Endothelial cell of umbilical vein (primary cell): ENCODE measurements at regions not wholly inside any gene's neighbourhood (a gene's known extent, or its start where the extent isn't known, plus 50 kb on each side); places are given as distances from the start of the nearest gene placed in this dataset.

Experiments used
- BruUV-seq: library from RNA; stranded (reverse); fragments of 400-500 nt; replicated peaks from 2 replicates; lab custom pipeline; 2021; lab: Mats Ljungman, UMichigan
- CTCF ChIA-PET: fragments of 300-600, 350-600 bp; sonication (Branson Sonifier 250); formaldehyde crosslinking; loops from one replicate; lab custom pipeline; 2021; ENCODE audit warnings: antibody characterized with exemption, inconsistent platforms; lab: Charles Lee
- POLR2A ChIA-PET: fragments of 300-600, 350-600 bp; sonication (Branson Sonifier 250); formaldehyde crosslinking; loops from one replicate; lab custom pipeline; 2021; ENCODE audit warnings: antibody characterized with exemption, inconsistent platforms; lab: Charles Lee
- DNase-seq: peaks from one replicate; pipeline ENCODE4 v3.0.0-alpha.2; 2011; ENCODE audit warnings: low read depth, low spot score
- FAIRE-seq: peaks from 2 replicates; lab custom pipeline; 2011; peaks lifted over from hg19 to GRCh38; lab: Jason Lieb, UNC
- H2AFZ ChIP-seq: 2 replicates; pipeline ENCODE4 v1.6.0; 2012; ENCODE audit warnings: low read depth, low read length, control low read depth, inconsistent platforms
- H3K27ac ChIP-seq: 2 replicates; pipeline ENCODE4 v1.5.1; 2011; ENCODE audit warnings: low read depth, mild to moderate bottlenecking, control low read depth, low read length, moderate library complexity; ENCODE audit not compliant: insufficient read depth
- H3K27me3 ChIP-seq, 2 experiments: 2 replicates each; pipeline versions ENCODE4 v1.6.0 to v1.6.1; 2011; ENCODE audit warnings: low read length in 2 of 2, mixed read lengths in 1 of 2; ENCODE audit not compliant: control insufficient read depth in 2 of 2, insufficient read depth in 2 of 2
- H3K36me3 ChIP-seq, 2 experiments: 2 replicates in 1 of 2; 3 replicates in 1 of 2; pipeline ENCODE4 v1.5.1; 2011; ENCODE audit warnings: low read length in 2 of 2, mild to moderate bottlenecking in 1 of 2, moderate library complexity in 1 of 2; ENCODE audit not compliant: control insufficient read depth in 2 of 2, insufficient read depth in 2 of 2; ENCODE audit errors: extremely low read depth in 1 of 2
- H3K4me1 ChIP-seq: 3 replicates; pipeline ENCODE4 v1.5.1; 2011; ENCODE audit warnings: mild to moderate bottlenecking, low read length; ENCODE audit not compliant: control insufficient read depth, insufficient read depth; ENCODE audit errors: extremely low read depth
- H3K4me2 ChIP-seq: 2 replicates; pipeline ENCODE4 v1.6.1; 2011; ENCODE audit warnings: low read length, control low read depth, mixed read lengths; ENCODE audit not compliant: insufficient read depth
- H3K4me3 ChIP-seq, 3 experiments: fragments of 200-600 bp in 1 of 3; sonication (generic), shearing (Covaris generic) in 1 of 3; replicated peaks in 1 of 3; 2 replicates each; pipeline ENCODE4 v1.5.1; 2011 to 2016; ENCODE audit warnings: control low read depth in 3 of 3, low read length in 3 of 3, mild to moderate bottlenecking in 2 of 3, inconsistent platforms in 1 of 3, low read depth in 1 of 3, moderate library complexity in 1 of 3; ENCODE audit not compliant: insufficient read depth in 1 of 3
- H3K79me2 ChIP-seq: 2 replicates; pipeline ENCODE4 v1.6.0; 2012; ENCODE audit warnings: low read length, inconsistent platforms; ENCODE audit not compliant: control insufficient read depth, insufficient read depth
- H3K9ac ChIP-seq: replicated peaks from 2 replicates; pipeline ENCODE3; 2011; ENCODE audit warnings: low read length, control low read depth; ENCODE audit not compliant: insufficient read depth; ENCODE audit errors: extremely low read depth
- H3K9me1 ChIP-seq: replicated peaks from 3 replicates; pipeline ENCODE4 v1.6.0; 2011; ENCODE audit warnings: mild to moderate bottlenecking, low read length; ENCODE audit not compliant: control insufficient read depth, insufficient read depth; ENCODE audit errors: extremely low read depth
- H3K9me3 ChIP-seq: replicated peaks from 2 replicates; pipeline ENCODE4 v1.5.1; 2012; ENCODE audit warnings: low read length, inconsistent platforms; ENCODE audit not compliant: control insufficient read depth, insufficient read depth
- H4K20me1 ChIP-seq: replicated peaks from 2 replicates; pipeline ENCODE3; 2011; ENCODE audit warnings: mild to moderate bottlenecking, low read length; ENCODE audit not compliant: control insufficient read depth, insufficient read depth; ENCODE audit errors: extremely low read depth
- EZH2 ChIP-seq: IDR thresholded peaks from 2 replicates; pipeline ENCODE4 v1.6.1; 2012; ENCODE audit warnings: borderline replicate concordance, low read depth, mild to moderate bottlenecking, moderate library complexity, low read length, inconsistent platforms; ENCODE audit not compliant: severe bottlenecking
- FOS ChIP-seq: IDR thresholded peaks from 2 replicates; pipeline ENCODE4 v1.6.1; 2011; ENCODE audit warnings: mild to moderate bottlenecking, low read length, moderate library complexity, borderline replicate concordance; ENCODE audit not compliant: insufficient read depth
- GATA2 ChIP-seq: IDR thresholded peaks from 2 replicates; pipeline ENCODE4 v1.7.0; 2011; ENCODE audit warnings: low read depth, mild to moderate bottlenecking, moderate library complexity, mixed read lengths, low read length; ENCODE audit not compliant: insufficient read length, insufficient read depth
- JUN ChIP-seq: IDR thresholded peaks from 2 replicates; pipeline ENCODE4 v1.6.1; 2011; ENCODE audit warnings: borderline replicate concordance, low read depth; ENCODE audit not compliant: insufficient read length, insufficient read depth
- MYC ChIP-seq: IDR thresholded peaks from one replicate; pipeline ENCODE4 v1.6.1; 2011; ENCODE audit warnings: mild to moderate bottlenecking, low read depth, low read length
- POLR2A ChIP-seq: IDR thresholded peaks from 2 replicates; pipeline ENCODE4 v1.6.1; 2012; ENCODE audit warnings: low read depth, mild to moderate bottlenecking, control low read depth, low read length
- POLR2AphosphoS5 ChIP-seq: IDR thresholded peaks from 2 replicates; pipeline ENCODE4 v1.6.1; 2012; ENCODE audit warnings: low read depth, mild to moderate bottlenecking, control low read depth, low read length, moderate library complexity; ENCODE audit not compliant: insufficient read depth
- dilution Hi-C: fragments of 300-500 bp; cut with MboI; formaldehyde crosslinking; loops from one replicate; pipeline ENCODE4 v1.15.0; 2019; ENCODE audit warnings: low sequenced_read_pairs; ENCODE audit not compliant: extremely low pct_ligation_motif_present
- intact Hi-C: fragments of 100-400 bp; cut with micrococcal nuclease; formaldehyde crosslinking; loops from one replicate; pipeline ENCODE4 v1.10.0; 2022
- TF ChIP-seq, protein P1 (sequence below): IDR thresholded peaks from 2 replicates; pipeline ENCODE4 v1.6.1; 2011; ENCODE audit not compliant: insufficient read depth, insufficient read length
- TF ChIP-seq, protein P2 (sequence below), 2 donors: IDR thresholded peaks; 1 replicate in 1 of 2; 2 replicates in 1 of 2; pipeline ENCODE4 v1.5.1; 2011; ENCODE audit warnings: low read length in 2 of 2, mild to moderate bottlenecking in 2 of 2, moderate library complexity in 2 of 2, control low read depth in 1 of 2, inconsistent platforms in 1 of 2, low read depth in 1 of 2; ENCODE audit not compliant: insufficient read depth in 1 of 2; ENCODE audit errors: extremely low read depth in 1 of 2

DNA sequence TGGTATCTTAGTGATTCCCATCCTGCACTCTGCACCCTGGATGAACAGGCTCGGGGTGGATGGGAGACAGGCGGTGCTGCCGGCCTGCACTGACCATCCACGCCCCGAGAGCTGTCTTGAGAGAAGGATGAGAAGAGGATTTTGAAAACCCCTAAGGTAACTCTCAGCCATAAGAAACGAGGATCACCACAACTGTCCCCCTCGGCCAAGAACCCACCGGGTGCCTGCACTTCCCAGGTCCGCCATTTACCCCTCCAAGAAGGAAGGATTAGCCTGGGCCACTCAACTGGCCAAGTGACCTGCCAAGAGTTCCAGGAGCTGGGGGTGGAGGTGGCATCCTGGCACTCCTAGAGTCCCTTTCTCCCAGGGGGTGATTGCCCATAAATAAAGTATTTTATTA, 302.4 kb upstream of the TNRC6C start:
- no peak for DNase-seq
- no peak overlapping the region for H2AFZ ChIP-seq
- FAIRE-seq: no peak
- H3K79me2 ChIP-seq: no peaks in the 10 kb centered on the region
- H3K9me3 ChIP-seq: no peaks in the 10 kb centered on the region
- TF ChIP-seq POLR2A (no peak), EZH2 (no peak), MYC (no peak), FOS (no peak), JUN (no peak), GATA2 (no peak), POLR2AphosphoS5 (no peak)
- TF ChIP-seq, protein P1, sequence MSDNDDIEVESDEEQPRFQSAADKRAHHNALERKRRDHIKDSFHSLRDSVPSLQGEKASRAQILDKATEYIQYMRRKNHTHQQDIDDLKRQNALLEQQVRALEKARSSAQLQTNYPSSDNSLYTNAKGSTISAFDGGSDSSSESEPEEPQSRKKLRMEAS: no peak
- TF ChIP-seq, protein P2, sequence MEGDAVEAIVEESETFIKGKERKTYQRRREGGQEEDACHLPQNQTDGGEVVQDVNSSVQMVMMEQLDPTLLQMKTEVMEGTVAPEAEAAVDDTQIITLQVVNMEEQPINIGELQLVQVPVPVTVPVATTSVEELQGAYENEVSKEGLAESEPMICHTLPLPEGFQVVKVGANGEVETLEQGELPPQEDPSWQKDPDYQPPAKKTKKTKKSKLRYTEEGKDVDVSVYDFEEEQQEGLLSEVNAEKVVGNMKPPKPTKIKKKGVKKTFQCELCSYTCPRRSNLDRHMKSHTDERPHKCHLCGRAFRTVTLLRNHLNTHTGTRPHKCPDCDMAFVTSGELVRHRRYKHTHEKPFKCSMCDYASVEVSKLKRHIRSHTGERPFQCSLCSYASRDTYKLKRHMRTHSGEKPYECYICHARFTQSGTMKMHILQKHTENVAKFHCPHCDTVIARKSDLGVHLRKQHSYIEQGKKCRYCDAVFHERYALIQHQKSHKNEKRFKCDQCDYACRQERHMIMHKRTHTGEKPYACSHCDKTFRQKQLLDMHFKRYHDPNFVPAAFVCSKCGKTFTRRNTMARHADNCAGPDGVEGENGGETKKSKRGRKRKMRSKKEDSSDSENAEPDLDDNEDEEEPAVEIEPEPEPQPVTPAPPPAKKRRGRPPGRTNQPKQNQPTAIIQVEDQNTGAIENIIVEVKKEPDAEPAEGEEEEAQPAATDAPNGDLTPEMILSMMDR (IDR thresholded peaks at IDR 0.05; ENCODE audit: extremely low read depth in 1 of 2, insufficient read depth in 1 of 2, low read depth in 1 of 2, low read length in 2 of 2): no peak
- no peaks in the 10 kb centered on the region for H4K20me1 ChIP-seq
- no peak overlapping the region for H3K4me2 ChIP-seq
- no TSS peak for BruUV-seq
- no peak overlapping the region for H3K4me3 ChIP-seq
- no peak overlapping the region for H3K27ac ChIP-seq
- H3K27me3 ChIP-seq: no peaks in the 10 kb centered on the region
- ChIA-PET CTCF (no interaction called here), POLR2A (no interaction called here)
- H3K9ac ChIP-seq: no peak overlapping the region
- H3K9me1 ChIP-seq: no peaks in the 10 kb centered on the region
- dilution Hi-C loops (no loop called here), intact Hi-C loops (no loop called here)
- no peaks in the 10 kb centered on the region for H3K36me3 ChIP-seq
- H3K4me1 ChIP-seq: no peaks in the 10 kb centered on the region
